ENCODE measurements at regions not wholly inside any gene's neighbourhood (a gene's known extent, or its start where the extent isn't known, plus 50 kb on each side); places are given as distances from the start of the nearest gene placed in this dataset.

- TF ChIP-seq CTCF (IDR thresholded peaks at IDR 0.05; ENCODE audit: insufficient read depth, low read length): no peak
- no peak for TF ChIP-seq SPI1 (IDR thresholded peaks at IDR 0.05; ENCODE audit: borderline replicate concordance, low read depth)
These were observed 155.4 kb downstream of the URB2 start for GRCh38 chr1:229781453-229781852.

All from HL-60 (cell line).